Adrenal gland (tissue), 5 donors: ENCODE measurements at regions not wholly inside any gene's neighbourhood (a gene's known extent, or its start where the extent isn't known, plus 50 kb on each side); places are given as distances from the start of the nearest gene placed in this dataset.

ENCODE experiments used
- POLR2A ChIP-seq, 2 donors: fragments of 450-650 bp; IDR thresholded peaks; one replicate each; pipeline ENCODE4 v1.6.1; 2017; ENCODE audit warnings: antibody characterized with exemption in 2 of 2, mild to moderate bottlenecking in 2 of 2, moderate library complexity in 1 of 2
- TF ChIP-seq, protein P1 (sequence below), 6 experiments: fragments of 450-650 bp in 4 of 6; fragments of 200-600 bp in 2 of 6; sonication (generic) in 1 of 6; IDR thresholded peaks; 1 replicate in 5 of 6; 2 replicates in 1 of 6; pipeline versions ENCODE4 v1.5.1 to v1.8.0; 2016 to 2021; ENCODE audit warnings: antibody characterized with exemption in 6 of 6, mild to moderate bottlenecking in 2 of 6, moderate library complexity in 1 of 6
- donor health status: DM: no; HTN: no; CAD: no.

DNA sequence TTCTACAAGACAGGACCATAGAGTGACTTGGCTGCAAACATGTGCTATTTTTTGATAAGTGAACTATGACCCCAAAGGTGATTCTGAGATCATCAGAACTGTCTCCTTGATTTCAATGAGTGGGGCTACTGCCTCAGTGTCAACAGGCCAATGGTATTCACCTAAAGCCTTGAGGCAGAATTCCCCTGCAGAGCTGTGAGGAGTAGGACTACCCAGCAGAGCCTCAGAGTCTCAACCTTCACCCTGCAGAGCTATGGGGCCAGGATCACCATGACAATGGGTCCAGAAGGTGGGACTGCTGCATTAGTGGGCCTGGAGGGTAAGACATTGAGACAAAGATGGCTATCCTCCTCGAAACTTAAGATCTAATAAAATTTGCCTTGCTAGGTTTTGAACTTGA is 1668.2 kb upstream of the SLC39A10 start:
- TF ChIP-seq, protein P1, sequence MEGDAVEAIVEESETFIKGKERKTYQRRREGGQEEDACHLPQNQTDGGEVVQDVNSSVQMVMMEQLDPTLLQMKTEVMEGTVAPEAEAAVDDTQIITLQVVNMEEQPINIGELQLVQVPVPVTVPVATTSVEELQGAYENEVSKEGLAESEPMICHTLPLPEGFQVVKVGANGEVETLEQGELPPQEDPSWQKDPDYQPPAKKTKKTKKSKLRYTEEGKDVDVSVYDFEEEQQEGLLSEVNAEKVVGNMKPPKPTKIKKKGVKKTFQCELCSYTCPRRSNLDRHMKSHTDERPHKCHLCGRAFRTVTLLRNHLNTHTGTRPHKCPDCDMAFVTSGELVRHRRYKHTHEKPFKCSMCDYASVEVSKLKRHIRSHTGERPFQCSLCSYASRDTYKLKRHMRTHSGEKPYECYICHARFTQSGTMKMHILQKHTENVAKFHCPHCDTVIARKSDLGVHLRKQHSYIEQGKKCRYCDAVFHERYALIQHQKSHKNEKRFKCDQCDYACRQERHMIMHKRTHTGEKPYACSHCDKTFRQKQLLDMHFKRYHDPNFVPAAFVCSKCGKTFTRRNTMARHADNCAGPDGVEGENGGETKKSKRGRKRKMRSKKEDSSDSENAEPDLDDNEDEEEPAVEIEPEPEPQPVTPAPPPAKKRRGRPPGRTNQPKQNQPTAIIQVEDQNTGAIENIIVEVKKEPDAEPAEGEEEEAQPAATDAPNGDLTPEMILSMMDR (IDR thresholded peaks at IDR 0.05) = no peak
- TF ChIP-seq POLR2A (IDR thresholded peaks at IDR 0.05) = no peak
